GM23338 (cell line): ENCODE measurements at regions not wholly inside any gene's neighbourhood (a gene's known extent, or its start where the extent isn't known, plus 50 kb on each side); places are given as distances from the start of the nearest gene placed in this dataset.

Experiments used
- CTCF ChIP-seq, 2 experiments: fragments of 200-600 bp in 1 of 2; sonication (generic) in 1 of 2; conservative IDR thresholded peaks; 2 replicates each; pipeline versions ENCODE4 v1.5.1 to v1.6.1; 2016 to 2017; ENCODE audit warnings: antibody characterized with exemption in 2 of 2, low read depth in 2 of 2, mild to moderate bottlenecking in 2 of 2, moderate library complexity in 1 of 2
- EZH2 ChIP-seq: fragments of 200-600 bp; sonication (generic); IDR thresholded peaks from one replicate; pipeline ENCODE4 v1.8.0; 2017; ENCODE audit warnings: antibody characterized with exemption, mild to moderate bottlenecking, low read depth; ENCODE audit not compliant: unreplicated experiment

GRCh38 chr14:78005325-78005724 is 164.8 kb upstream of the NRXN3 start:
- no peak for TF ChIP-seq EZH2
- TF ChIP-seq CTCF (conservative IDR thresholded peaks at IDR 0.05; ENCODE audit: low read depth in 2 of 2): no peak
